SU-DHL-6 (cell line): ENCODE measurements at regions not wholly inside any gene's neighbourhood (a gene's known extent, or its start where the extent isn't known, plus 50 kb on each side); places are given as distances from the start of the nearest gene placed in this dataset.

Source experiments
- CTCF ChIP-seq: fragments of 200-600 bp; sonication (generic); IDR thresholded peaks from one replicate; pipeline ENCODE4 v1.5.1; 2017; ENCODE audit warnings: antibody characterized with exemption, mild to moderate bottlenecking, low read length, moderate library complexity; ENCODE audit not compliant: insufficient read depth, poor library complexity, severe bottlenecking
- EZH2phosphoT487 ChIP-seq: fragments of 200-600 bp; sonication (generic), shearing (Covaris generic); conservative IDR thresholded peaks from 2 replicates; pipeline ENCODE4 v1.6.1; 2018; ENCODE audit warnings: mild to moderate bottlenecking, antibody characterized with exemption, low read length, moderate library complexity, mixed read lengths

- TF ChIP-seq CTCF (no peak), EZH2phosphoT487 (no peak)
Measured at GRCh38 chr20:11222243-11222642, 548.4 kb upstream of the JAG1 start.
